IMR-90 (cell line): ENCODE measurements at regions not wholly inside any gene's neighbourhood (a gene's known extent, or its start where the extent isn't known, plus 50 kb on each side); places are given as distances from the start of the nearest gene placed in this dataset.

ENCODE experiments used
- ATAC-seq: fragments of 200-7000 bp; cut with Tn5 transposase; 2 replicates; pipeline ENCODE4 v1.9.1; 2020; ENCODE audit warnings: low read depth, mild to moderate bottlenecking, moderate library complexity
- BruUV-seq: library from RNA; stranded (reverse); fragments of 400-500 nt; replicated peaks from 2 replicates; lab custom pipeline; 2021; lab: Mats Ljungman, UMichigan
- CTCF ChIA-PET: fragments of 300-600 bp; formaldehyde crosslinking; extraction: SDS; loops from one replicate; lab custom pipeline; 2021; ENCODE audit warnings: antibody characterized with exemption; lab: Yijun Ruan, JAX
- POLR2A ChIA-PET: fragments of 300-600 bp; sonication (Branson Sonifier 250); formaldehyde crosslinking; loops from one replicate; lab custom pipeline; 2022; ENCODE audit warnings: antibody characterized with exemption; ENCODE audit not compliant: unreplicated experiment; lab: Charles Lee
- DNase-seq: peaks from one replicate; pipeline ENCODE4 v3.0.0; 2013
- H2AFZ ChIP-seq: replicated peaks from 2 replicates; pipeline ENCODE3; 2013; ENCODE audit warnings: low read length, mild to moderate bottlenecking; ENCODE audit not compliant: poor library complexity
- H2AK5ac ChIP-seq: 2 replicates; pipeline ENCODE4 v1.6.1; 2013; ENCODE audit warnings: low read depth, low read length, inconsistent platforms
- H2AK9ac ChIP-seq: replicated peaks from 2 replicates; pipeline ENCODE3; 2013; ENCODE audit warnings: mild to moderate bottlenecking, low read depth, low read length, moderate library complexity; ENCODE audit not compliant: poor library complexity
- H2BK120ac ChIP-seq: 2 replicates; pipeline ENCODE4 v1.6.1; 2013; ENCODE audit warnings: low read depth, low read length, inconsistent platforms
- H2BK15ac ChIP-seq: 3 replicates; pipeline ENCODE4 v1.6.1; 2013; ENCODE audit warnings: low read depth, low read length, inconsistent platforms
- H2BK20ac ChIP-seq: 2 replicates; pipeline ENCODE4 v1.6.1; 2013; ENCODE audit warnings: low read depth, mild to moderate bottlenecking, inconsistent platforms, low read length, moderate library complexity
- H2BK5ac ChIP-seq: 2 replicates; pipeline ENCODE4 v1.6.1; 2013; ENCODE audit warnings: mild to moderate bottlenecking, low read depth, low read length, inconsistent platforms; ENCODE audit not compliant: poor library complexity, severe bottlenecking
- H3K14ac ChIP-seq: replicated peaks from 2 replicates; pipeline ENCODE4 v1.6.1; 2013; ENCODE audit warnings: low read depth, low read length, inconsistent platforms
- H3K18ac ChIP-seq: 2 replicates; pipeline ENCODE4 v1.6.1; 2013; ENCODE audit warnings: low read depth, low read length, control low read depth
- H3K23ac ChIP-seq: 2 replicates; pipeline ENCODE4 v1.6.1; 2013; ENCODE audit warnings: low read depth, low read length, inconsistent platforms
- H3K27ac ChIP-seq: 2 replicates; pipeline ENCODE4 v1.5.1; 2013; ENCODE audit warnings: mild to moderate bottlenecking, control low read depth, low read length; ENCODE audit not compliant: insufficient read depth
- H3K27me3 ChIP-seq: 2 replicates; pipeline ENCODE4 v1.6.1; 2013; ENCODE audit warnings: low read length; ENCODE audit not compliant: control insufficient read depth, insufficient read depth
- H3K36me3 ChIP-seq: 2 replicates; pipeline ENCODE4 v1.6.1; 2013; ENCODE audit warnings: low read length, mixed read lengths; ENCODE audit not compliant: control insufficient read depth, insufficient read depth
- H3K4ac ChIP-seq: 2 replicates; pipeline ENCODE4 v1.6.1; 2013; ENCODE audit warnings: low read depth, low read length, inconsistent platforms
- H3K4me1 ChIP-seq: 2 replicates; pipeline ENCODE4 v1.6.1; 2013; ENCODE audit warnings: low read length, mixed read lengths; ENCODE audit not compliant: control insufficient read depth, insufficient read depth
- H3K4me2 ChIP-seq: 2 replicates; pipeline ENCODE4 v1.6.1; 2013; ENCODE audit warnings: low read depth, mild to moderate bottlenecking, control low read depth, low read length, moderate library complexity
- H3K4me3 ChIP-seq: 2 replicates; pipeline ENCODE4 v1.5.1; 2013; ENCODE audit warnings: low read depth, mild to moderate bottlenecking, control low read depth, low read length, moderate library complexity; ENCODE audit not compliant: insufficient read depth
- H3K56ac ChIP-seq: 2 replicates; pipeline ENCODE4 v1.6.1; 2013; ENCODE audit warnings: low read length, inconsistent platforms; ENCODE audit not compliant: insufficient read depth; ENCODE audit errors: extremely low read depth
- H3K79me1 ChIP-seq, 2 experiments: 2 replicates each; pipeline ENCODE4 v1.6.1; 2013; ENCODE audit warnings: low read length in 2 of 2, inconsistent platforms in 1 of 2, low read depth in 1 of 2
- H3K9ac ChIP-seq: 2 replicates; pipeline ENCODE4 v1.6.1; 2013; ENCODE audit warnings: low read depth, low read length, control low read depth
- H3K9me1 ChIP-seq: 2 replicates; pipeline ENCODE4 v1.6.1; 2013; ENCODE audit warnings: low read length, inconsistent platforms; ENCODE audit not compliant: insufficient read depth
- H3K9me3 ChIP-seq: 2 replicates; pipeline ENCODE4 v1.6.1; 2013; ENCODE audit warnings: low read length; ENCODE audit not compliant: control insufficient read depth, insufficient read depth
- H4K20me1 ChIP-seq: 2 replicates; pipeline ENCODE4 v1.6.1; 2013; ENCODE audit warnings: low read length, inconsistent platforms; ENCODE audit not compliant: insufficient read depth
- H4K5ac ChIP-seq: 2 replicates; pipeline ENCODE4 v1.6.1; 2013; ENCODE audit warnings: mild to moderate bottlenecking, low read depth, low read length, control low read depth
- H4K8ac ChIP-seq, 2 experiments: 2 replicates each; pipeline ENCODE4 v1.6.1; 2013; ENCODE audit warnings: low read depth in 2 of 2, low read length in 2 of 2, control low read depth in 1 of 2, inconsistent platforms in 1 of 2
- H4K91ac ChIP-seq: 2 replicates; pipeline ENCODE4 v1.6.1; 2013; ENCODE audit warnings: low read depth, low read length, inconsistent platforms; ENCODE audit not compliant: insufficient read depth
- CEBPB ChIP-seq: IDR thresholded peaks from 2 replicates; pipeline ENCODE4 v1.6.1; 2012; ENCODE audit warnings: low read depth, low read length, improper control_type of control experiment
- CHD1 ChIP-seq: IDR thresholded peaks from 2 replicates; pipeline ENCODE4 v1.6.1; 2012; ENCODE audit warnings: low read depth, low read length, improper control_type of control experiment
- FOS ChIP-seq: fragments of 150-350 bp; IDR thresholded peaks from 2 replicates; pipeline ENCODE4 v1.6.1; 2016; ENCODE audit warnings: low read depth, low read length
- RAD21 ChIP-seq: IDR thresholded peaks from 2 replicates; pipeline ENCODE4 v1.6.1; 2012; ENCODE audit warnings: low read length, improper control_type of control experiment
- RCOR1 ChIP-seq: IDR thresholded peaks from 2 replicates; pipeline ENCODE4 v1.6.1; 2012; ENCODE audit warnings: mild to moderate bottlenecking, low read length, improper control_type of control experiment; ENCODE audit not compliant: insufficient replicate concordance
- WGBS, 2 experiments: methylation state at CpG; one replicate each; pipeline versions ENCODE4 v1.1.5 to v1.1.7; 2013; ENCODE audit warnings: missing lambda C conversion rate in 2 of 2; ENCODE audit not compliant: insufficient read length in 1 of 2; ENCODE audit errors: extremely low coverage in 2 of 2; 5-methylcytosine and 5-hydroxymethylcytosine counted together
- dilution Hi-C: fragments of 300-500 bp; cut with HindIII; formaldehyde crosslinking; loops from one replicate; pipeline ENCODE4 v1.14.3; 2018; ENCODE audit warnings: low sequenced_read_pairs; ENCODE audit not compliant: unreplicated experiment
- in situ Hi-C: fragments of 300-500 bp; cut with MboI; formaldehyde crosslinking; loops from 3 replicates; pipeline ENCODE4 v1.14.3; 2019; ENCODE audit warnings: low sequenced_read_pairs, inconsistent platforms, mixed read lengths
- intact Hi-C: fragments of 100-400 bp; cut with micrococcal nuclease; formaldehyde crosslinking; loops from 2 replicates; pipeline ENCODE4 v1.10.0; 2022
- TF ChIP-seq, protein P1 (sequence below): fragments of 150-350 bp; IDR thresholded peaks from 2 replicates; pipeline ENCODE4 v1.6.1; 2016; ENCODE audit warnings: low read depth, mild to moderate bottlenecking, low read length, moderate library complexity, borderline replicate concordance

DNA sequence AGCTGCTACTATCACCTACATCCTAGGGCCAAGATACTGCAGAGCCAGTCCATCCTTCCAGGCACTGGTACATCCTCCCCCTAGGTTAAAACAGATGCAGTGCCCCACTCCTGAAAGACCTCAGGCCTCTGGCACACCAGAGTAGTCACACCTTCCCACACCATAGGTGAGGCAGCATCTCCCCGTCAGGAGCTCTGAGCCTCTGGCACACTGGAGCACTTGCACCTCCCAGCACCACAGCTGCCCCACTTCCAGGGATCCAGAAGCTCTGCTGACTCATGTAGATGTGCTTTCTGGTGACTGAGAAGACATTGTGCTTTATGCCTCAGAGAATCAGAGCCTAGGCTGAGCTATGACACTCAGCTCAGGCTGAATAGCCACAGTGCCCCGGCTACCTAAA lies 138.4 kb upstream of the COL3A1 start:
- ATAC-seq (no peak; the same call in 1 of the 2 replicates), DNase-seq (no peak)
- Histone ChIP-seq H2BK15ac (no peak overlapping the region), H3K56ac (no peak overlapping the region), H3K36me3 (no peaks in the 10 kb centered on the region), H3K4ac (no peak overlapping the region), H2BK5ac (no peak overlapping the region), H3K4me1 (peaks cover 2% of the 10 kb centered on the region), H4K20me1 (no peaks in the 10 kb centered on the region), H3K27me3 (no peaks in the 10 kb centered on the region), H3K9me3 (peaks cover 15% of the 10 kb centered on the region), H3K18ac (no peak overlapping the region), H3K4me3 (no peak overlapping the region), H4K8ac (no peak overlapping the region), H3K23ac (no peak overlapping the region), H3K4me2 (no peak overlapping the region), H2AK9ac (no peak overlapping the region), H3K14ac (no peak overlapping the region), H2AFZ (no peak overlapping the region), H3K9ac (no peak overlapping the region), H2AK5ac (no peak overlapping the region), H4K5ac (no peak overlapping the region), H3K79me1 (no peaks in the 10 kb centered on the region), H2BK120ac (no peak overlapping the region), H3K27ac (no peak overlapping the region), H2BK20ac (no peak overlapping the region), H3K9me1 (peaks cover 3% of the 10 kb centered on the region; the same call in 1 of the 2 replicates), H4K91ac (no peak overlapping the region)
- CTCF ChIA-PET: no interaction called here
- no CpG with 5 or more reads among the region's 2 CpGs for WGBS, 2 experiments
- in situ Hi-C loops (no loop called here), intact Hi-C loops (no loop called here), dilution Hi-C loops (no loop called here)
- no TSS peak for BruUV-seq
- TF ChIP-seq RAD21 (no peak), CHD1 (no peak), CEBPB (no peak), FOS (no peak), RCOR1 (no peak)
- TF ChIP-seq, protein P1, sequence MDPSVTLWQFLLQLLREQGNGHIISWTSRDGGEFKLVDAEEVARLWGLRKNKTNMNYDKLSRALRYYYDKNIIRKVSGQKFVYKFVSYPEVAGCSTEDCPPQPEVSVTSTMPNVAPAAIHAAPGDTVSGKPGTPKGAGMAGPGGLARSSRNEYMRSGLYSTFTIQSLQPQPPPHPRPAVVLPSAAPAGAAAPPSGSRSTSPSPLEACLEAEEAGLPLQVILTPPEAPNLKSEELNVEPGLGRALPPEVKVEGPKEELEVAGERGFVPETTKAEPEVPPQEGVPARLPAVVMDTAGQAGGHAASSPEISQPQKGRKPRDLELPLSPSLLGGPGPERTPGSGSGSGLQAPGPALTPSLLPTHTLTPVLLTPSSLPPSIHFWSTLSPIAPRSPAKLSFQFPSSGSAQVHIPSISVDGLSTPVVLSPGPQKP: no peak
- POLR2A ChIA-PET: no interaction called here
